ENCODE measurements at regions not wholly inside any gene's neighbourhood (a gene's known extent, or its start where the extent isn't known, plus 50 kb on each side); places are given as distances from the start of the nearest gene placed in this dataset.
"Not testable (repeated sequence)": the region's sequence is repeated elsewhere in the genome, so short reads cannot be mapped to it uniquely, and the experiment has no call there.

GRCh38 chr1:60797351-60797750, 285.0 kb upstream of the NFIA start:
- TF ChIP-seq CTCF (conservative IDR thresholded peaks at IDR 0.05; ENCODE audit: control insufficient read depth, insufficient read depth, low read depth, low read length) = no peak
- no peak for DNase-seq (ENCODE audit: low read depth)
- no peak overlapping the region for H3K4me3 ChIP-seq (ENCODE audit: control insufficient read depth, low read depth, low read length)

GRCh38 chr1:60791226-60791625, 291.1 kb upstream of the NFIA start:
- DNase-seq (ENCODE audit: low read depth) = no peak
- no peak for TF ChIP-seq CTCF (conservative IDR thresholded peaks at IDR 0.05; ENCODE audit: control insufficient read depth, insufficient read depth, low read depth, low read length)
- H3K4me3 ChIP-seq (ENCODE audit: control insufficient read depth, low read depth, low read length) = no peak overlapping the region

GRCh38 chr1:60773099-60773498, 309.3 kb upstream of the NFIA start:
- not testable (repeated sequence) for H3K4me3 ChIP-seq (ENCODE audit: control insufficient read depth, low read depth, low read length); DNase-seq (ENCODE audit: low read depth)

GRCh38 chr1:60769082-60769481, 313.3 kb upstream of the NFIA start:
- no peak for TF ChIP-seq CTCF (conservative IDR thresholded peaks at IDR 0.05; ENCODE audit: control insufficient read depth, insufficient read depth, low read depth, low read length)
- no peak overlapping the region for H3K4me3 ChIP-seq (ENCODE audit: control insufficient read depth, low read depth, low read length)
- no peak for DNase-seq (ENCODE audit: low read depth)

DNA sequence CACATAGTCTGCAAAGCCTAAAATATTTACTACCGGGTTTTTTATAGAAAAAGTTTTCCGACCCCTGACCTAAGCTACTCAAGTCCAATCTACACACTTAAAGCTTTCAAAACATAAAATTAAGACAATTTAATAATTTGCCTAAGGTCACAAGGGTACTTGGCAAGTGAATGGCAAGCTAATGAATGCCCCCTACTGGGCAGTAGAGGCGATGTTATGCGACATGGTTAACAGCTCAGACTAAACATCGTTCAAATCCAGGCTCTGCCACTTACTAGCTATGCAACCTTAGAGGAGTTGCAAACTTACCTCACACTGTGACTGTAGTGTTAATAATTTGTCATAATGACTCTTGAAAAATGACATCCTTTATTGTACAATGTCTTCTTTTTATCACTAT, 317.2 kb upstream of the NFIA start:
- peak; percentile 84 for TF ChIP-seq CTCF (conservative IDR thresholded peaks at IDR 0.05; ENCODE audit: control insufficient read depth, insufficient read depth, low read depth, low read length)
- H3K4me3 ChIP-seq (ENCODE audit: control insufficient read depth, low read depth, low read length) = no peak overlapping the region
- peak; percentile 54 for DNase-seq (ENCODE audit: low read depth)

- no peak for TF ChIP-seq CTCF (conservative IDR thresholded peaks at IDR 0.05; ENCODE audit: control insufficient read depth, insufficient read depth, low read depth, low read length)
- no peak overlapping the region for H3K4me3 ChIP-seq (ENCODE audit: control insufficient read depth, low read depth, low read length)
Measured at GRCh38 chr1:60764489-60764888, 317.9 kb upstream of the NFIA start.

GRCh38 chr1:60763741-60764140, 318.6 kb upstream of the NFIA start:
- no peak for DNase-seq (ENCODE audit: low read depth)
- no peak for TF ChIP-seq CTCF (conservative IDR thresholded peaks at IDR 0.05; ENCODE audit: control insufficient read depth, insufficient read depth, low read depth, low read length)
- no peak overlapping the region for H3K4me3 ChIP-seq (ENCODE audit: control insufficient read depth, low read depth, low read length)

More at GRCh38 chr1:60764489-60764888, 317.9 kb upstream of the NFIA start:
- DNase-seq (ENCODE audit: low read depth) = no peak

Data from fibroblast of mammary gland (primary cell).